HCT116 (cell line): ENCODE measurements at regions not wholly inside any gene's neighbourhood (a gene's known extent, or its start where the extent isn't known, plus 50 kb on each side); places are given as distances from the start of the nearest gene placed in this dataset.

Experiments
- CEBPB ChIP-seq: IDR thresholded peaks from 2 replicates; pipeline ENCODE4 v1.6.1; 2012; ENCODE audit warnings: low read depth
- CTCF ChIP-seq, 3 experiments: fragments of 200-600 bp in 1 of 3; sonication (generic) in 1 of 3; IDR thresholded peaks in 2 of 3; conservative IDR thresholded peaks in 1 of 3; 2 replicates each; pipeline ENCODE4 v1.5.1; 2012 to 2017; ENCODE audit warnings: low read depth in 2 of 3, low read length in 2 of 3, antibody characterized with exemption in 1 of 3, borderline replicate concordance in 1 of 3, control low read depth in 1 of 3, mild to moderate bottlenecking in 1 of 3, mixed read lengths in 1 of 3, mixed run types in 1 of 3, moderate library complexity in 1 of 3; ENCODE audit not compliant: insufficient read depth in 1 of 3
- EZH2 ChIP-seq: fragments of 200-600 bp; sonication (generic); IDR thresholded peaks from 2 replicates; pipeline ENCODE4 v1.6.1; 2017; ENCODE audit warnings: antibody characterized with exemption, mixed run types
- EZH2phosphoT487 ChIP-seq: fragments of 200-600 bp; IDR thresholded peaks from 2 replicates; pipeline ENCODE4 v1.6.1; 2018; ENCODE audit warnings: antibody characterized with exemption, borderline replicate concordance
- JUND ChIP-seq: IDR thresholded peaks from 2 replicates; pipeline ENCODE4 v1.6.1; 2012
- MAX ChIP-seq: IDR thresholded peaks from 2 replicates; pipeline ENCODE4 v1.6.1; 2012
- POLR2A ChIP-seq: IDR thresholded peaks from 2 replicates; pipeline ENCODE4 v1.7.0; 2011; ENCODE audit warnings: borderline replicate concordance; ENCODE audit not compliant: insufficient read depth, insufficient read length; ENCODE audit errors: extremely low read depth
- POLR2AphosphoS5 ChIP-seq: IDR thresholded peaks from 2 replicates; pipeline ENCODE4 v1.6.1; 2011; ENCODE audit warnings: mild to moderate bottlenecking, low read depth, low read length, moderate library complexity
- RAD21 ChIP-seq: IDR thresholded peaks from 2 replicates; pipeline ENCODE4 v1.6.1; 2012; ENCODE audit warnings: low read depth, mild to moderate bottlenecking
- REST ChIP-seq: IDR thresholded peaks from 2 replicates; pipeline ENCODE4 v1.6.1; 2012; ENCODE audit warnings: low read depth
- TCF7L2 ChIP-seq: IDR thresholded peaks from 2 replicates; pipeline ENCODE4 v1.7.0; 2011; ENCODE audit warnings: borderline replicate concordance, inconsistent platforms; ENCODE audit not compliant: insufficient read depth, insufficient read length; ENCODE audit errors: extremely low read depth
- YY1 ChIP-seq: IDR thresholded peaks from 2 replicates; pipeline ENCODE4 v1.6.1; 2011; ENCODE audit warnings: low read length, low read depth, moderate library complexity, mild to moderate bottlenecking; ENCODE audit not compliant: insufficient replicate concordance; ENCODE audit errors: extremely low read depth
- ZNF274 ChIP-seq: fragments of 200-500 bp; sonication (Bioruptor generic); IDR thresholded peaks from 2 replicates; pipeline ENCODE4 v1.6.1; 2014; ENCODE audit warnings: mild to moderate bottlenecking, low read depth, low read length, inconsistent platforms

- TF ChIP-seq EZH2 = no peak
- no peak for TF ChIP-seq CTCF (IDR thresholded peaks at IDR 0.05 in 2 of 3, conservative IDR thresholded peaks at IDR 0.05 in 1 of 3; ENCODE audit: borderline replicate concordance in 1 of 3, insufficient read depth in 1 of 3, low read depth in 2 of 3, low read length in 2 of 3)
- no peak for TF ChIP-seq ZNF274
- TF ChIP-seq CEBPB = no peak
- no peak for TF ChIP-seq POLR2AphosphoS5
- TF ChIP-seq RAD21 = no peak
- no peak for TF ChIP-seq MAX
- TF ChIP-seq REST = no peak
- no peak for TF ChIP-seq POLR2A
- TF ChIP-seq TCF7L2 = no peak
- TF ChIP-seq JUND = no peak
- TF ChIP-seq EZH2phosphoT487 = no peak
- no peak for TF ChIP-seq YY1
Observed at GRCh38 chr17:77465358-77466041, 324.7 kb downstream of the SEC14L1 start.
